NCI-H2227 treated with DMSO at 0.1 percent for 48 hours (cell line): ENCODE measurements at regions not wholly inside any gene's neighbourhood (a gene's known extent, or its start where the extent isn't known, plus 50 kb on each side); places are given as distances from the start of the nearest gene placed in this dataset.

Experiments used
- DNase-seq: peaks from one replicate; lab custom pipeline; 2025; lab: John Stamatoyannopoulos, UW

- no peak for DNase-seq
These were observed 50.8 kb upstream of the CTNNB1 start for GRCh38 chr3:41148478-41148877.

- no peak for DNase-seq
These were observed 50.4 kb upstream of the CTNNB1 start for GRCh38 chr3:41148901-41149300.
